Osteocyte (in vitro differentiated cells): ENCODE measurements at regions not wholly inside any gene's neighbourhood (a gene's known extent, or its start where the extent isn't known, plus 50 kb on each side); places are given as distances from the start of the nearest gene placed in this dataset.

Experiments used
- DNase-seq: peaks from one replicate; pipeline ENCODE4 v3.0.0; 2021; ENCODE audit warnings: mixed read lengths; ENCODE audit not compliant: unreplicated experiment; ENCODE audit errors: extremely low spot score
- H3K27ac Mint-ChIP-seq: one replicate; pipeline ENCODE4 v1.8.0; 2021; ENCODE audit warnings: mild to moderate bottlenecking, mixed read lengths; ENCODE audit not compliant: unreplicated experiment
- H3K27me3 Mint-ChIP-seq: one replicate; pipeline ENCODE4 v1.8.0; 2021; ENCODE audit warnings: mixed read lengths; ENCODE audit not compliant: unreplicated experiment
- H3K36me3 Mint-ChIP-seq: one replicate; pipeline ENCODE4 v1.8.0; 2021; ENCODE audit warnings: mixed read lengths; ENCODE audit not compliant: unreplicated experiment
- H3K4me1 Mint-ChIP-seq: one replicate; pipeline ENCODE4 v1.8.0; 2021; ENCODE audit warnings: mixed read lengths; ENCODE audit not compliant: unreplicated experiment
- H3K4me3 Mint-ChIP-seq: one replicate; pipeline ENCODE4 v1.8.0; 2021; ENCODE audit warnings: mild to moderate bottlenecking, moderate library complexity, mixed read lengths; ENCODE audit not compliant: unreplicated experiment
- H3K9me3 Mint-ChIP-seq: one replicate; pipeline ENCODE4 v1.8.0; 2021; ENCODE audit warnings: mixed read lengths; ENCODE audit not compliant: unreplicated experiment
- CTCF ChIP-seq: fragments of 200-600 bp; sonication (generic); IDR thresholded peaks from 2 replicates; pipeline ENCODE4 v1.5.0; 2021; ENCODE audit warnings: antibody characterized with exemption, mild to moderate bottlenecking, moderate library complexity

- Mint-ChIP-seq H3K9me3 (peaks cover 10% of the 10 kb centered on the region), H3K36me3 (no peaks in the 10 kb centered on the region), H3K27me3 (no peaks in the 10 kb centered on the region), H3K4me1 (no peaks in the 10 kb centered on the region), H3K4me3 (no peak overlapping the region), H3K27ac (no peak overlapping the region)
- no peak for DNase-seq
- TF ChIP-seq CTCF, result no peak
These were observed 1770.9 kb downstream of the BRINP3 start for GRCh38 chr1:188706742-188707141.

DNA sequence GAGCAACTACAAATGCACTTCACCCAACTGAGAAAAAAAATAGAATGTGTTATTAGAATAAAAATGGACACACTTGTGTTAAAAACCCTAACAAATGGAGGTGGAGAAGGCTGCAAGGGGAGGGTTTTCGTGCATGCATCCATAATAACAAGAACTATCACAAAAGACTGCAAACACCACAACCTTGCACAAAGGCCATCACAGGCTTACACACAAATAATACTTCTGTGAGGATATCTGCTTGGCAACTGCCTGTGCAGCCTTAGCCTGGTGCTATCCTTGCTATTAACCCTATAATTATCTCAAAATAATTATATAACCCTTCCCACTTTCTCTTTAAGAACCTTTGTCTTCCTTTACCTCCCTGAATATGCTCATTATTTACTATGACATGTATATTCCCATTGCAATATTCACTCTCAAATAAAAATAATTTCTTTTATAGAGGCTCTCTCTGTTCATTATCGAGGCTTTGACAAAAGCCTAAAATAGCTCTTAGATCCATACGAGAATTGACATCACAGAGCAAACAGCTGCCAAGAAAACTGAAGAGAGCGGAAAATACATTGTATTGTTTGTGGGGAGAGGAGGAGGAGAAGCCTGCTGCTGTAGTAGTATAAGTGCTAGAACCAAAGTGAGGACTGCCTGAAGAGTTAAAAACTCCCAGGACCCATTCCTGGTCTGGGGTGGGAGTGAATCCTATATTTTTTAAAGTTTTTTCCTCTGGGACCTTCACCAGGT lies 1768.7 kb downstream of the BRINP3 start:
- H3K4me3 Mint-ChIP-seq, result no peak overlapping the region
- H3K36me3 Mint-ChIP-seq, result no peaks in the 10 kb centered on the region
- H3K9me3 Mint-ChIP-seq, result peaks cover 10% of the 10 kb centered on the region
- no peak for DNase-seq
- no peaks in the 10 kb centered on the region for H3K4me1 Mint-ChIP-seq
- no peaks in the 10 kb centered on the region for H3K27me3 Mint-ChIP-seq
- no peak overlapping the region for H3K27ac Mint-ChIP-seq
- TF ChIP-seq CTCF, result no peak

- TF ChIP-seq CTCF, result peak; percentile 18
- H3K27me3 Mint-ChIP-seq, result no peaks in the 10 kb centered on the region
- no peak overlapping the region for H3K27ac Mint-ChIP-seq
These were observed 1762.1 kb downstream of the BRINP3 start for GRCh38 chr1:188715566-188715965.

GRCh38 chr1:188719735-188720134 lies 1757.9 kb downstream of the BRINP3 start:
- Mint-ChIP-seq H3K4me1 (peaks cover 10% of the 10 kb centered on the region), H3K9me3 (no peaks in the 10 kb centered on the region), H3K36me3 (no peaks in the 10 kb centered on the region), H3K4me3 (no peak overlapping the region), H3K27me3 (no peaks in the 10 kb centered on the region), H3K27ac (no peak overlapping the region)
- no peak for TF ChIP-seq CTCF
- no peak for DNase-seq

More at GRCh38 chr1:188715566-188715965, 1762.1 kb downstream of the BRINP3 start:
- no peaks in the 10 kb centered on the region for H3K36me3 Mint-ChIP-seq
- no peaks in the 10 kb centered on the region for H3K4me1 Mint-ChIP-seq
- no peaks in the 10 kb centered on the region for H3K9me3 Mint-ChIP-seq
- H3K4me3 Mint-ChIP-seq, result no peak overlapping the region
- no peak for DNase-seq

DNA sequence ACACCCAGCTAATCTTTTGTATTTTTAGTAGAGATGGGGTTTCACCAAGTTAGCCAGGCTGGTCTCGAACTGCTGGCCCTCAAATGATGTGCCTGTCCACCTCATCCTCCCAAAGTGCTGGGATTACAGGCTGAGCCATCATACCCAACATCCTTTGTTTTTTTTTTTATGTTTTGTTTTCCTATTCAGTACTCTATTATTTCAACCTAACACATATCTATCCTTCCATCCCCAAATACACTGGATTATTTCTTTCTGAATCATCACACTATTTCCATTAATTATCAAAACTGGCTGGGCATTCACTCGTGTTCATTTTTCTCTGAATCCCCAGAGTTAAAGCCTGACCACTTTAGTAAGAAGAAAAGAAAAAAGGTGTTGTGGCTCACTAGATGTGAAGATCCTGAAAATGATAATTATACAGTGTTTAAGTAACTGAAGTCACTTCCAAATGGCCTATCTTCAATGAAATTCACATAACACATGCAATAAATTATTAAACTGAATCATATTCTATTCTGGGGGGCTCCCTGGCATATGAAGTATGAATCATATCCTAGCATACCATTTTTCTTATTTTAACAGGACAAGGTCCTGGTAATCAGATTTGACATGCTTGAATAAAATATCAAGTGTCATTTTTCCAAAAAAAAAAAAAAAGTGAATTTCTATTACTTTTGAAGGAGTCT lies 1754.2 kb downstream of the BRINP3 start:
- no peaks in the 10 kb centered on the region for H3K9me3 Mint-ChIP-seq
- H3K36me3 Mint-ChIP-seq, result no peaks in the 10 kb centered on the region
- DNase-seq, result no peak
- H3K4me1 Mint-ChIP-seq, result peaks cover 10% of the 10 kb centered on the region
- TF ChIP-seq CTCF, result no peak
- H3K4me3 Mint-ChIP-seq, result no peak overlapping the region
- H3K27ac Mint-ChIP-seq, result peak overlapping the region; percentile 75
- H3K27me3 Mint-ChIP-seq, result no peaks in the 10 kb centered on the region
